Coronary artery (tissue), 2 donors: ENCODE measurements at regions not wholly inside any gene's neighbourhood (a gene's known extent, or its start where the extent isn't known, plus 50 kb on each side); places are given as distances from the start of the nearest gene placed in this dataset.
"Not testable (repeated sequence)": the region's sequence is repeated elsewhere in the genome, so short reads cannot be mapped to it uniquely, and the experiment has no call there.

Experiments used
- DNase-seq: peaks from one replicate; pipeline ENCODE4 v3.0.0-alpha.2; 2017; ENCODE audit warnings: low spot score
- H3K27ac ChIP-seq, 2 donors: fragments of 200-600 bp; sonication (generic); one replicate each; pipeline ENCODE4 v1.5.1; 2016 to 2019
- H3K4me3 ChIP-seq: fragments of 200-600 bp; sonication (generic); 2 replicates; pipeline ENCODE4 v1.5.1; 2016; ENCODE audit warnings: mild to moderate bottlenecking, moderate library complexity
- TF ChIP-seq, protein P1 (sequence below): fragments of 200-600 bp; sonication (generic); IDR thresholded peaks from one replicate; pipeline ENCODE4 v1.5.1; 2019; ENCODE audit warnings: antibody characterized with exemption

DNA sequence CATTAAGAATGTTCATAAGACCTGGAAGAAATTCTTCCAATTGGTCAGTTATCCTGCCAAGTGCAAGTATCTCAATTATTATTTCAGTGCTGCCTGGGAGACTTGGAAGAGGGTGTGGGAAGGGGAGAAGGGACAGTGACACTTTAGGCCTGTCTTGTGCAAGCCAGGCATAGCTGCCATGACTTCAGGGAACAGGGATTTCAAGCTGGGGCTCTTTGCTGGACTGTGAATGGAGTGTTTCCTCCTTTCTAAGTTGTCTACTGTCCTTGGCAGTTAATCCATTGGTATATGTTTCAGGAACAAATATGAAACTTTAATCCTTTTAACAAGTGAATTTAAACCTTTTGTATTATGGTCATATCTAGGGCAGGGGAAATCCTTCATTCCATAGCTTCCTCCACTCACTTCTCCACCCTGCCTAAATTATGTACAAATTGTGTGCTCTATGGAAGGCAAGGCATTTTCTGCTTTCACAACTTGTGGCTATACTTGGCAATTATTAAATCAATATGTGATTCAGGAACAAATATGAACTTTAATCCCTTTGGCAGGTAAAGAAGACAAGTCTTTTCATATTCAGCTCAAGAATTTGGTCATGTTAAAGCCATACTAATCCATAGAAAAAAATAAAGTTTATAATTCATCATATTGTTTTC, 72.7 kb upstream of the IL33 start:
- TF ChIP-seq, protein P1, sequence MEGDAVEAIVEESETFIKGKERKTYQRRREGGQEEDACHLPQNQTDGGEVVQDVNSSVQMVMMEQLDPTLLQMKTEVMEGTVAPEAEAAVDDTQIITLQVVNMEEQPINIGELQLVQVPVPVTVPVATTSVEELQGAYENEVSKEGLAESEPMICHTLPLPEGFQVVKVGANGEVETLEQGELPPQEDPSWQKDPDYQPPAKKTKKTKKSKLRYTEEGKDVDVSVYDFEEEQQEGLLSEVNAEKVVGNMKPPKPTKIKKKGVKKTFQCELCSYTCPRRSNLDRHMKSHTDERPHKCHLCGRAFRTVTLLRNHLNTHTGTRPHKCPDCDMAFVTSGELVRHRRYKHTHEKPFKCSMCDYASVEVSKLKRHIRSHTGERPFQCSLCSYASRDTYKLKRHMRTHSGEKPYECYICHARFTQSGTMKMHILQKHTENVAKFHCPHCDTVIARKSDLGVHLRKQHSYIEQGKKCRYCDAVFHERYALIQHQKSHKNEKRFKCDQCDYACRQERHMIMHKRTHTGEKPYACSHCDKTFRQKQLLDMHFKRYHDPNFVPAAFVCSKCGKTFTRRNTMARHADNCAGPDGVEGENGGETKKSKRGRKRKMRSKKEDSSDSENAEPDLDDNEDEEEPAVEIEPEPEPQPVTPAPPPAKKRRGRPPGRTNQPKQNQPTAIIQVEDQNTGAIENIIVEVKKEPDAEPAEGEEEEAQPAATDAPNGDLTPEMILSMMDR: no peak
- Histone ChIP-seq H3K27ac (no peak overlapping the region), H3K4me3 (no peak overlapping the region)
- no peak for DNase-seq

DNA sequence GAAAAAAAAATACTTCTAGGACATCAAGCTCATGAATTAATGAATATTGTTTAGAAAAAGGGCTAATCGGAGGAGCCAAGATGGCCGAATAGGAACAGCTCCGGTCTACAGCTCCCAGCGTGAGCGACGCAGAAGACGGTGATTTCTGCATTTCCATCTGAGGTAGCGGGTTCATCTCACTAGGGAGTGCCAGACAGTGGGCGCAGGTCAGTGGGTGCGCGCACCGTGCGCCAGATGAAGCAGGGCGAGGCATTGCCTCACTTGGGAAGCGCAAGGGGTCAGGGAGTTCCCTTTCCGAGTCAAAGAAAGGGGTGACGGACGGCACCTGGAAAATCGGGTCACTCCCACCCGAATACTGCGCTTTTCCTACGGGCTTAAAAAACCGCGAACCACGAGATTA, 79.8 kb upstream of the IL33 start:
- H3K4me3 ChIP-seq, H3K27ac ChIP-seq, DNase-seq: not testable (repeated sequence)

DNA sequence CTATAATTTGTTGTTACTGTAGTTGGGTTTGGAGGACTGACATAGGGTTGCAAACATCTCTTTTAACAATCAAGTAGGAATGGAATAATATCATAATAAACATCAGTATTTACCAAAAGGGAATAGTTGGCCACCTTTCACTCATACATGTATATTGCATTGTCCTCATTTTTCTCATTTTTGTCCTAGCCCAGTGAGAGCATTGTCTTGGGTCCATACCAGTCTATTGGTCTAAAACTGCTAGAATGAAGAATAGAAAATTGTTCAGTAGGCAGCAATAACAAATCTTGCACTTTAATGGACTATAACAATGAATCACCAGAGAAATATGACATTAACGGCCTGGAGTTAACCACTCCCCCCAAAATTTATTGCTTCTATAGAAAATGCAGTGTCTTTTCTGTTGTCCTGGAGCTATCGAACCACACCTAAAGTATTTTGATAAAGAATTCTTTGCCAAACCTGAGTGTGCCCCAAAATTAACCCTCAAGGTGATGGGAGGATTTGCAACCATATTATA, 80.9 kb upstream of the IL33 start:
- Histone ChIP-seq H3K4me3 (no peak overlapping the region), H3K27ac (no peak overlapping the region)
- TF ChIP-seq, protein P1: no peak
- DNase-seq: no peak

DNA sequence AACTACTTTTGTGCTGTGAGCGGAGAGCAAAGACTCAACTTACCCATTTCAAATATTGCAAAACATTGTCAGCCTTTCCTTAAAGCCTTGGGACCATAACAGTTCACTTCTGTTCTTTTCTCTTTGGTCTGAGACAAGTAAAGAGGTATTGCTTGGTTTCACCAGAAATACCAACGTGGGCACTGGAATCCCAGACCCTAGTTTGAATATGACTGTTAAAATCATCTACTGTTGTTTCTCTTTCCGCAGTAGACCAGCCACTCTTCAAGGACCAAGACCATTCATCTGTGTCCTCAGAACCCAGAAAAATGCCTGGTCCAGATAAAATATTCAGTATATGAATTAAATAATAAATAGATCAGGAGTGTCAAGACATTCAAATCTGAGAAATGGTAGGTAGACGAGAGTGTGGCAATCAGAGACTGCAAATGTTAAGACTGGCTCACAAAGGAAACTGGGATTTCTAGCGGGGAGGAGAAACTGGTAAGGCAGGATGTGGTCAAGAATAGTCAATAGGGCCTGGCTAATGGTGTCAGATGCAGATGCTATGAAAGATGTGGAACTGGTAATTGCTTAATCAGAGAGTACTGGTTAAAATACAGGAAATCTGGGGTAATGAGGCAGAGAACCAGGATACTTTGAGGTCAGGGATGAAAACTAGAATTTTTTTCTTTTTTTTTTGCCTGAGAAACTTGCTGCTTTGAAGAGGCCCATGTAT, 82.1 kb upstream of the IL33 start:
- TF ChIP-seq, protein P1: no peak

DNA sequence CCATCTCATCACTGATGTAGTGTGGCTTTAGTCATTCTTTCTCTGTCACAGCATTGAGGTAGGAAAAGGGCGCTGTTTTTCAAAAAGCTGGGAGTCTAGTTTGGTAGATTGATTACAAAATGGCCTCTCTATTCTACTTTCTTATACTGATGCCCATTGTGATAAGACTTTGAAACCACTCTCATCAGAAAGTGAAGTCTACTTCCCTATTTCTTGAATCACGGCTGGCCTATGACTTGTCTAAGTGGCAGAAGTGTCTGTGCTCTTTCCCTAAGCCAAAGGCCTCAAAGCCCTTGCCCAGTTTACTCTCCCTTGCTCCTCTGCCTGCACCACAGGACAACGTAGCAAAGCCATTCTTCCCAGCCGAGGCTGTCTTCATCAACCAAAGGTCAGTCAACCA, 83.0 kb upstream of the IL33 start:
- Histone ChIP-seq H3K27ac (no peak overlapping the region), H3K4me3 (no peak overlapping the region)
- no peak for DNase-seq
- TF ChIP-seq, protein P1: no peak

More for the DNA sequence above, 82.1 kb upstream of the IL33 start:
- no peak for DNase-seq
- Histone ChIP-seq H3K4me3 (no peak overlapping the region), H3K27ac (no peak overlapping the region)

DNA sequence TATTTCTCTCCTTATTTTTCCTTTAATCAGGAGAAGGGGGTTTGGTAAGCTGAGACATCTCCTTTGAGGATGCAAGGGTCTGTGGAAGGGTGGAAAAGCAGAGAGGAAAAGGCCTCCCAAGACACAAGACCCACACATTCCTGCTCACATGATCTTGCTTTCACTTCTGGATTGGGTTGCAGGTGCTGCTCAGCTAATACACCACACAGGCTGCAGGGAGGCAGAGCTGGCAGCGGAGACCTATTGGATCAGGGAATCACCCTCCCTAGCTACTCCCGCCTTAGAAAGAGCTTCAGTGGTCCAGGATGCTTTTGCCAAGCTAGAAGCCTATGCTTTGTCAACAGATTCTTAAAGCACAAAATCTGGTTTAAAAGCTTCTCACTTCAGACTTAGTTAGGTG, 87.6 kb upstream of the IL33 start:
- no peak for DNase-seq
- no peak overlapping the region for H3K4me3 ChIP-seq
- TF ChIP-seq, protein P1: no peak
- H3K27ac ChIP-seq: no peak overlapping the region

DNA sequence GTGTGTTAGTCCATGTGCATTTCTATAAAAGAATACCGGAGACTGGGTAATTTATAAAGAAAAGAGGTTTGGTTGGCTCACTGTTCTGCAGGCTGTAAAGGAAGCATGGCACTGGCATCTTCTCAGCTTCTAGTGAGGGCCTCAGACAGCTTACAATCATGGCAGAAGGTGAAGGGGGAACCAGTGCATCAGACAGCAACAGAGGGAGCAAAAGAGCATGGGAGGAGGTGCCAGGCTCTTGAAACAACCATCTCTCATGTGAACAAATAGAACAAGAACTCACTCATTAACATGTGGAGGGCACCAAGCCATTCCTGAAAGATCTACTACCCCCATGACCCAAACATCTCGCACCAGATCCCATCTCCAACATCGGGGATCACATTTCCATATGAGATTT, 89.2 kb upstream of the IL33 start:
- H3K4me3 ChIP-seq: no peak overlapping the region
- TF ChIP-seq, protein P1: no peak
- DNase-seq: no peak
- H3K27ac ChIP-seq: no peak overlapping the region
